ENCODE measurements at regions not wholly inside any gene's neighbourhood (a gene's known extent, or its start where the extent isn't known, plus 50 kb on each side); places are given as distances from the start of the nearest gene placed in this dataset.

DNA sequence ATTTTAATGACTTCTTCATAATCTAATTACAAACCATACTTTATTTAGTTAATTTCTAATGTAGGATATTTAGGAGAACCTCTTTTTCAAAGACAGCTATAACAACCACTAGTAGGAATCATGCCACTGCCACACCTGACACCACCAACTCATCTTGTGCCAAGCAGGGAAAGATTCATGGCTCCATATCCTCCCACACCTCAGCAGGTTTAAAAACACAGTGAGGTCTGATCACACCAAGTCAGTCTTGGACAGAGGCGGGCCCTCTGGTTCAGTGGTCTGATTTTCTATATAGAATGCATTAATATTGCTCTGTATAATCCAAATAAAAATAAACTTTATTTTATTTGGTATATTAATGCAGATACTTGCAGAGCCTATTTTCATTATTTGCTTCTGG is 227.7 kb upstream of the TTC29 start:
- H3K4me2 ChIP-seq (ENCODE audit: insufficient read depth, low read length): no peak overlapping the region
- no peaks in the 10 kb centered on the region for H3K36me3 ChIP-seq (ENCODE audit: insufficient read depth, low read length)
- no peak overlapping the region for H3K27ac ChIP-seq (ENCODE audit: low read depth, low read length)
- no peak for DNase-seq (ENCODE audit: insufficient read length, low spot score, missing footprints)
- no peaks in the 10 kb centered on the region for H3K27me3 ChIP-seq (ENCODE audit: insufficient read depth, low read length)
- H2AFZ ChIP-seq (ENCODE audit: low read length): no peak overlapping the region
- no peaks in the 10 kb centered on the region for H3K4me1 ChIP-seq (ENCODE audit: insufficient read depth, low read length)
- no peaks in the 10 kb centered on the region for H3K9me3 ChIP-seq (ENCODE audit: low read depth, low read length)
- TF ChIP-seq, protein P1, sequence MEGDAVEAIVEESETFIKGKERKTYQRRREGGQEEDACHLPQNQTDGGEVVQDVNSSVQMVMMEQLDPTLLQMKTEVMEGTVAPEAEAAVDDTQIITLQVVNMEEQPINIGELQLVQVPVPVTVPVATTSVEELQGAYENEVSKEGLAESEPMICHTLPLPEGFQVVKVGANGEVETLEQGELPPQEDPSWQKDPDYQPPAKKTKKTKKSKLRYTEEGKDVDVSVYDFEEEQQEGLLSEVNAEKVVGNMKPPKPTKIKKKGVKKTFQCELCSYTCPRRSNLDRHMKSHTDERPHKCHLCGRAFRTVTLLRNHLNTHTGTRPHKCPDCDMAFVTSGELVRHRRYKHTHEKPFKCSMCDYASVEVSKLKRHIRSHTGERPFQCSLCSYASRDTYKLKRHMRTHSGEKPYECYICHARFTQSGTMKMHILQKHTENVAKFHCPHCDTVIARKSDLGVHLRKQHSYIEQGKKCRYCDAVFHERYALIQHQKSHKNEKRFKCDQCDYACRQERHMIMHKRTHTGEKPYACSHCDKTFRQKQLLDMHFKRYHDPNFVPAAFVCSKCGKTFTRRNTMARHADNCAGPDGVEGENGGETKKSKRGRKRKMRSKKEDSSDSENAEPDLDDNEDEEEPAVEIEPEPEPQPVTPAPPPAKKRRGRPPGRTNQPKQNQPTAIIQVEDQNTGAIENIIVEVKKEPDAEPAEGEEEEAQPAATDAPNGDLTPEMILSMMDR (IDR thresholded peaks at IDR 0.05; ENCODE audit: extremely low read depth, low read depth, low read length): no peak
- H4K20me1 ChIP-seq (ENCODE audit: insufficient read depth, low read length): no peaks in the 10 kb centered on the region
- H3K4me3 ChIP-seq (ENCODE audit: insufficient read depth, low read length): no peak overlapping the region
- no peaks in the 10 kb centered on the region for H3K79me2 ChIP-seq (ENCODE audit: insufficient read depth, low read length)

GRCh38 chr4:147173797-147174432 is 228.3 kb upstream of the TTC29 start:
- Histone ChIP-seq H3K79me2 (ENCODE audit: insufficient read depth, low read length) (no peaks in the 10 kb centered on the region), H4K20me1 (ENCODE audit: insufficient read depth, low read length) (no peaks in the 10 kb centered on the region), H3K4me1 (ENCODE audit: insufficient read depth, low read length) (no peaks in the 10 kb centered on the region), H3K4me3 (ENCODE audit: insufficient read depth, low read length) (no peak overlapping the region), H3K9me3 (ENCODE audit: low read depth, low read length) (no peaks in the 10 kb centered on the region), H2AFZ (ENCODE audit: low read length) (no peak overlapping the region), H3K36me3 (ENCODE audit: insufficient read depth, low read length) (no peaks in the 10 kb centered on the region), H3K27ac (ENCODE audit: low read depth, low read length) (no peak overlapping the region), H3K27me3 (ENCODE audit: insufficient read depth, low read length) (no peaks in the 10 kb centered on the region), H3K4me2 (ENCODE audit: insufficient read depth, low read length) (no peak overlapping the region)
- TF ChIP-seq, protein P1 (IDR thresholded peaks at IDR 0.05; ENCODE audit: extremely low read depth, low read depth, low read length): no peak
- no peak for DNase-seq (ENCODE audit: insufficient read length, low spot score, missing footprints)

- Histone ChIP-seq H3K4me2 (ENCODE audit: insufficient read depth, low read length) (no peak overlapping the region), H3K4me3 (ENCODE audit: insufficient read depth, low read length) (no peak overlapping the region), H3K4me1 (ENCODE audit: insufficient read depth, low read length) (no peaks in the 10 kb centered on the region), H2AFZ (ENCODE audit: low read length) (no peak overlapping the region), H4K20me1 (ENCODE audit: insufficient read depth, low read length) (no peaks in the 10 kb centered on the region), H3K9me3 (ENCODE audit: low read depth, low read length) (no peaks in the 10 kb centered on the region), H3K27me3 (ENCODE audit: insufficient read depth, low read length) (no peaks in the 10 kb centered on the region), H3K27ac (ENCODE audit: low read depth, low read length) (no peak overlapping the region), H3K36me3 (ENCODE audit: insufficient read depth, low read length) (no peaks in the 10 kb centered on the region), H3K79me2 (ENCODE audit: insufficient read depth, low read length) (no peaks in the 10 kb centered on the region)
- TF ChIP-seq, protein P1 (IDR thresholded peaks at IDR 0.05; ENCODE audit: extremely low read depth, low read depth, low read length): no peak
- DNase-seq (ENCODE audit: insufficient read length, low spot score, missing footprints): no peak
Measured at GRCh38 chr4:147174591-147174990, 228.9 kb upstream of the TTC29 start.

DNA sequence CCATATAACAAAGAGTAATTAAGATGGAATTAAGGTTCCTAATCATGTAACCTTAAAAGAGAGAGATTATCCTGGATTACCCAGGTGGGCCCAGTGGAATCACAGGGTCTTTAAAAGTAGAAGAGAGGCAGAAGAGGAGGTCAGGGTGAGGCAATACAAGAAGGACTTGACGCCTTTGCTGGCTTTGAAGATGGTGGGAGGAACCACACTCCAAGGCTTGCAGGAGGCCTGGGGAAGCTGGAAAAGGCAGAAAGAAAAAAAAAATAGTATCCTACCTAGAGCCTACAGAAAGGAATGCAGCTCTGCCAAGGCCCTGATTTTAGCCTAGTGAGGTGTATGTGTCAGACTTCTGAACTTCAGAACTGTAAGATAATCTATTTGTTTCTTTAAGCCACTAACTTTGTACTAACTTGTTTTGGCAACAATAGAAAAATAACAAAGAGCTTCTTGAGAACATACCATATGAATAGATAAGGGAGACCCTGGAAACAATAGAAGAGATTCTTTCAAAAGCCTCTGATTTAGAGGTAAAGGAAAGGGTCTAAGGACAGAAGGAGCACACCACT is 229.9 kb upstream of the TTC29 start:
- H4K20me1 ChIP-seq (ENCODE audit: insufficient read depth, low read length): no peaks in the 10 kb centered on the region
- no peaks in the 10 kb centered on the region for H3K4me1 ChIP-seq (ENCODE audit: insufficient read depth, low read length)
- TF ChIP-seq, protein P1 (IDR thresholded peaks at IDR 0.05; ENCODE audit: extremely low read depth, low read depth, low read length): no peak
- H3K27me3 ChIP-seq (ENCODE audit: insufficient read depth, low read length): no peaks in the 10 kb centered on the region
- H3K9me3 ChIP-seq (ENCODE audit: low read depth, low read length): no peaks in the 10 kb centered on the region
- H3K4me3 ChIP-seq (ENCODE audit: insufficient read depth, low read length): no peak overlapping the region
- no peak for DNase-seq (ENCODE audit: insufficient read length, low spot score, missing footprints)
- no peak overlapping the region for H3K27ac ChIP-seq (ENCODE audit: low read depth, low read length)
- H3K79me2 ChIP-seq (ENCODE audit: insufficient read depth, low read length): no peaks in the 10 kb centered on the region
- H3K36me3 ChIP-seq (ENCODE audit: insufficient read depth, low read length): no peaks in the 10 kb centered on the region
- H2AFZ ChIP-seq (ENCODE audit: low read length): no peak overlapping the region
- no peak overlapping the region for H3K4me2 ChIP-seq (ENCODE audit: insufficient read depth, low read length)
